MG63 (cell line): ENCODE measurements at regions not wholly inside any gene's neighbourhood (a gene's known extent, or its start where the extent isn't known, plus 50 kb on each side); places are given as distances from the start of the nearest gene placed in this dataset.
"Not testable (repeated sequence)": the region's sequence is repeated elsewhere in the genome, so short reads cannot be mapped to it uniquely, and the experiment has no call there.

Experiments used
- DNase-seq: peaks from one replicate; pipeline ENCODE4 v3.0.0-alpha.2; 2020
- H3K27me3 ChIP-seq: fragments of 250-450 bp; sonication (Bioruptor Pico); 2 replicates; pipeline ENCODE4 v1.5.1; 2020; ENCODE audit warnings: mild to moderate bottlenecking, moderate library complexity
- H3K36me3 ChIP-seq: fragments of 250-450 bp; sonication (Bioruptor Pico); 2 replicates; pipeline ENCODE4 v1.5.1; 2020; ENCODE audit warnings: mild to moderate bottlenecking, moderate library complexity
- H3K4me3 ChIP-seq: fragments of 250-450 bp; sonication (Bioruptor Pico); 2 replicates; pipeline ENCODE4 v1.5.1; 2020; ENCODE audit warnings: mild to moderate bottlenecking, moderate library complexity
- H3K9me3 ChIP-seq: fragments of 250-450 bp; sonication (Bioruptor Pico); 2 replicates; pipeline ENCODE4 v1.5.1; 2020; ENCODE audit warnings: mild to moderate bottlenecking, moderate library complexity

DNA sequence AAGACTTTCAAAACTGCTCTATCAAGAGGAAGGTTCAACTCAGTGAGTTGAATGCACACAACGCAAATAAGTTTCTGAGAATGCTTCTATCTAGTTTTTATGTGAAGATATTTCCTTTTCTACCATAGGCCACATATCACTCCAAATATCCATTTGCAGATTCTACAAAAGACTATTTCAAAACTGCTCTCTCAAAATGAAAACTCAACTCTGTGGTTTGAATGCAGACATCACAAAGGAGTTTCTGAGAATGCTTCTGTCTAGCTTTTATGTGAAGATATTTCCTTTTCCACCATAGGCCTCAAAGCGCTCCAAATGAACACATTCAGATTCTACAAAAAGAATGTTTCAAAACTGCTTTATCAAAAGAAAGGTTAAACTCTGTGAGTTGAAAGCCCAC lies 1093.1 kb upstream of the DEFB115 start:
- H3K36me3 ChIP-seq, H3K9me3 ChIP-seq, H3K27me3 ChIP-seq, DNase-seq, H3K4me3 ChIP-seq: not testable (repeated sequence)

GRCh38 chr20:30167540-30167939 lies 1089.9 kb upstream of the DEFB115 start:
- no peak for DNase-seq
- Histone ChIP-seq H3K4me3 (no peak overlapping the region), H3K9me3 (no peaks in the 10 kb centered on the region), H3K27me3 (no peaks in the 10 kb centered on the region), H3K36me3 (no peaks in the 10 kb centered on the region)

GRCh38 chr20:30168025-30168799 lies 1089.3 kb upstream of the DEFB115 start:
- Histone ChIP-seq H3K9me3 (no peaks in the 10 kb centered on the region), H3K36me3 (no peaks in the 10 kb centered on the region), H3K27me3 (no peaks in the 10 kb centered on the region), H3K4me3 (no peak overlapping the region)
- DNase-seq = no peak

DNA sequence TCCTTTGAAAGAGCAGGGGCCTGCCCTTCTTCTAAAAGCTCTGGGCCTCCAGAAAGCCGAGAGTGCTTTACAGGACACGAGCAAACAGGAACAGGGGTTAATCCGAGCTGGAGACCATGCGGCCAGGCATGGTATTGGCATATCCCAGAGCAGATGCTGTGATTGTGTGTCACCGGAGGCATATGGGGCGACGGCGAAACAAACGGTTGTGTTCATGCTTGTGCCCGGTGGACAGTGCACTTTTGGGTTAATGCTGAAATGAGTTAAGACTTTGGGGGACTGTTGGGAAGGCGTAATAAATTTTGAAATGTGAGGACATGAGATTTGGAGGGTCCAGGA lies 1088.7 kb upstream of the DEFB115 start:
- no peak for DNase-seq
- Histone ChIP-seq H3K9me3 (no peaks in the 10 kb centered on the region), H3K27me3 (no peaks in the 10 kb centered on the region), H3K36me3 (no peaks in the 10 kb centered on the region), H3K4me3 (no peak overlapping the region)

DNA sequence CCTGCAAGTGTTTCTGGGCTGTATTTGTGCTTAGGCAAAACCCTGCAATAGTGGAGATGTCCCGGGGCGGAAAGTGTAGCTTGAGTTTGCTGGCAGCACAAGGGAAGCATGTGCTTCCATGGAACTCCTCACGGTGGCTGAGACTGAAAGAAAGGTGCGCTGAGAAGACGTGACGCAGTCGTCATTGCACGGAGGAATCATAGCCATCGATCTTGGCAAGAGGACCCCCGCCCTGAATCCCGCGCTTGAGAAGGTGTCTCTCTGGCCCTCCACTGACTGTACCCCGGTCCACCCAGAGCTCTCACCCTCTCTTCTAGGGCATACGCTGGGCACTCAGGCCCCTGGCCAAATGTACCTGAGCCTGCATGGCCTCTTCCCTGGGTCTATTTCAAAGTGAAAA lies 1081.8 kb upstream of the DEFB115 start:
- no peak overlapping the region for H3K4me3 ChIP-seq
- H3K36me3 ChIP-seq = no peaks in the 10 kb centered on the region
- H3K27me3 ChIP-seq = no peaks in the 10 kb centered on the region
- no peaks in the 10 kb centered on the region for H3K9me3 ChIP-seq
- DNase-seq = no peak

DNA sequence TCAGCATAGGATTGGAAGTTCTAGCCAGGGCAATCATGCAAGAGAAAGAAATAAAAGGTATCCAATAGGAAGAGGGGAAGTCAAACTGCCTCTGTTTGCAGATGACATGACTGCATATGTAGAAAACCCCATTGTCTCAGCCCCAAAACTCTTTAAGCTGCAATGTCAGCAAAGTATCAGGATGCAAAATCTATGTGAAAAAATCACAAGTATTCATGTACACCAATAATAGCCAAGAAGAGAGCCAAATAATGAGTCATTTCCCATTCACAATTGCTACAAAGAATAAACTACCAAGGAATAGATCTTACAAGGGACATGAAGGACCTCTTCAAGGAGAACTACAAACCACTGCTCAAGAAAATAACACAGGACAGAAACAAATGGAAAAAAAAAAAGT lies 1074.3 kb upstream of the DEFB115 start:
- H3K9me3 ChIP-seq, H3K4me3 ChIP-seq, H3K36me3 ChIP-seq, DNase-seq, H3K27me3 ChIP-seq: not testable (repeated sequence)

GRCh38 chr20:30191785-30192184 lies 1065.7 kb upstream of the DEFB115 start:
- H3K36me3 ChIP-seq, DNase-seq, H3K9me3 ChIP-seq, H3K4me3 ChIP-seq, H3K27me3 ChIP-seq: not testable (repeated sequence)

DNA sequence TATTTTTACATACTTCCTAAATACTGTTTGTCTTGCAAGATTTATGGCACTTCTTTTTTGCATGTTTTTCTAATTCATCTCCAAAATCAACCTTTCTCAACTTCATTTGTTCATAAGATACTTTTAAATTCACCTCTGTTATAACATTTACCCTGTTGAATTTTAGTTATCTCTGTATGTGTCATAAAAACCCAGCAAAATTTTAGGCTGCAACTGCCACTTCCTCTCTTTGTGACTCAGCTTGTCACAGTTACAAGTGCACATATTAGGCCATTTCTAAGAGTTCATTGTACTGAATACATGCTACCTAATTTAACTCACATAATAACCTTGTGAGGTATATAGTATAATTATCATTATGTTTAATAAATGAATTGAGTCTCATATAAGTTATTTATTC lies 1023.0 kb upstream of the DEFB115 start:
- not testable (repeated sequence) for H3K9me3 ChIP-seq, H3K36me3 ChIP-seq, H3K4me3 ChIP-seq, H3K27me3 ChIP-seq, DNase-seq

GRCh38 chr20:30275073-30275472 lies 982.4 kb upstream of the DEFB115 start:
- not testable (repeated sequence) for DNase-seq, H3K4me3 ChIP-seq, H3K9me3 ChIP-seq, H3K36me3 ChIP-seq, H3K27me3 ChIP-seq

DNA sequence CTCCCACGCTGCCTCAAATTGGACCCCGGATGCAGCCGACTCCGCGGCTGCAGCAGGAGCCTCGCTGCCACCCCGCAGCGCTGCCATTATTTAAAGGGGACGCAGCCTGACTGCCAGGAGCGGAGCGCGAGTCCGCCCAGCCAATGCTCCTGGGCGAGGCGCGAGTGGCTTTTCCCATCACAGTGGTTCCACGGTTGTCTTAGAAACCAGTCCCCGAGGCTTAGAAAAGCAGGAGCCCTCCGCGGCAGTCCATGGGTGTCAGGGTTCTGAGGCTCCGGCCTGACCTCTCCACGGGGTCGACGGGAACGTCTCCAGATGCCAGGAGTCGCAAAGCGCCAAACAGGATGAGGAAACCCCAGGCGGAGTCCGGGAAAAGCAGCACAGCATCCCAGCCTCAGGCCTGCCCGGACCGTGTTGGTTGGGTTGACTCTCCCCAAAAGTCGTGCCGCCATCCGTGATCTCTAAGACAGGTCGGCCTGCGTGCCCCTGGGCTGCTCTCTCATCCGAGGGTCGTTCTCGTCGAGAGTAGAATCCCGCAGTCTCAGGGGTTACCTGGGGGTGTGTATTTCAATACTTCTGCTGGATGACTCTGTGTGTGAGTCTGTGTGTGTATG lies 975.8 kb upstream of the DEFB115 start:
- Histone ChIP-seq H3K27me3 (no peaks in the 10 kb centered on the region), H3K36me3 (no peaks in the 10 kb centered on the region), H3K4me3 (no peak overlapping the region), H3K9me3 (no peaks in the 10 kb centered on the region)
- DNase-seq = no peak

DNA sequence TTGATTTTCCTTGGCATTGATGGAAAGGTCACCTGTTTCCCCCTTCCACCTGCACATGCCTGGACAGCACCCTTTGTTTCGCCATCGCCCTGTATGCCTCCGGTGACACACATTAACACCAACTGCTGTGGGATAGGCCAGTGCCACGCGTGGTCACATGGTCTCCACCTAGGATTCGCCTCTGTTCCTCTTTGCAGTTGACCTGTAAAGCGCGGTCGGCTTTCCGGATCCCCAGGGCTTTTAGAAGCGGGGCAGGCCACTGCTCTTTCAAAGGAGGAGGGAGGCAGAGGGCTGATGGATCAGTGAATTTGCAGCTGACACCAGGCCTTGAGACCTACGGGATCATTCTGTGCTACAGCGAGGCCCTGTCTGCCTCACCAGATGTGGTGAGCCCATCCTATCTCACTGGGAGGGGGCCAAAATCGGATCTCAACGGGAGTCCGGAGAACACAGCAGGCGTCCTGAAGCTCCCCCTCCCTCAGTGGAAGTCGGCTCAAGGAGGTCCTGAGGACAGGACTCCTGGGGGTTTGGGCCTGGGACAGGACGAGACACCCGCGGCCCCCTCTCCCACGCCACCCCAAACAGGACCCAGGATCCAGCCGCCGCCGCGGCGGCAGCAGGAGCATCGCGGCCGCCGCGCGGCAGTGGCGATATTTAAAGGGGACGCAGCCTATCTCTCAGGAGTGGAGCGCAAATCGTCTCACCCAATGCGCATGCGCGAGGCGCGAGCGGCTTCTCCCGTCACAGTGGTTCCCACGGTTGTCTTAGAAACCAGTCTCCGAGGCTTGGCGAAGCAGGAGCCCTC lies 973.8 kb upstream of the DEFB115 start:
- peak; percentile 48 for DNase-seq
- H3K4me3 ChIP-seq = peak overlapping the region; percentile 33
- H3K27me3 ChIP-seq, H3K9me3 ChIP-seq, H3K36me3 ChIP-seq: not testable (repeated sequence)

GRCh38 chr20:30284281-30284905 lies 973.1 kb upstream of the DEFB115 start:
- no peak for DNase-seq
- Histone ChIP-seq H3K9me3 (no peaks in the 10 kb centered on the region), H3K4me3 (peak overlapping the region; percentile 33), H3K27me3 (no peaks in the 10 kb centered on the region), H3K36me3 (no peaks in the 10 kb centered on the region)

DNA sequence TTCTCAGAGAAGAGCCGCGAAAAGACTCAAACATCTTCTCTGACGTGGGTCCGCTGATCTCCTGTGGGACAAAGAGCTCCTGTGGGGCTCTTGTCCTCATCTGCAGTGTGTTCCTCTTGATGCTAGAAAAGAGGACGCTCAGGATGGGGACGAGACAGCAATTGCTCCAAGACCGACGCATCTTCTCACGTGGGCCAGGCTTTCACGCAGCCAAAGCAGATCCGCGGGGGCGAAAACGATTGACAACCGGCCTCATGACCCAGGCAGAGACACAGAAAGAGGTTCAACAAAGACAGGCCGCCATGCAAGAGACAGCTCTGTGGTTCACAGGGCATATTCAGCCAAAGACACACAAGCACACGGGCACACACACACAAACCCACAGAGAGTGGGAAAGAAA lies 971.8 kb upstream of the DEFB115 start:
- Histone ChIP-seq H3K9me3 (no peaks in the 10 kb centered on the region), H3K27me3 (no peaks in the 10 kb centered on the region), H3K4me3 (no peak overlapping the region), H3K36me3 (no peaks in the 10 kb centered on the region)
- DNase-seq = no peak

GRCh38 chr20:30286157-30286556 lies 971.3 kb upstream of the DEFB115 start:
- H3K27me3 ChIP-seq = no peaks in the 10 kb centered on the region
- DNase-seq = no peak
- H3K4me3 ChIP-seq = no peak overlapping the region

GRCh38 chr20:30287459-30287858 lies 970.0 kb upstream of the DEFB115 start:
- not testable (repeated sequence) for DNase-seq, H3K9me3 ChIP-seq, H3K27me3 ChIP-seq, H3K36me3 ChIP-seq, H3K4me3 ChIP-seq

More at GRCh38 chr20:30286157-30286556, 971.3 kb upstream of the DEFB115 start:
- no peaks in the 10 kb centered on the region for H3K36me3 ChIP-seq
- no peaks in the 10 kb centered on the region for H3K9me3 ChIP-seq

GRCh38 chr20:30288346-30288745 lies 969.1 kb upstream of the DEFB115 start:
- Histone ChIP-seq H3K27me3 (no peaks in the 10 kb centered on the region), H3K9me3 (no peaks in the 10 kb centered on the region), H3K36me3 (no peaks in the 10 kb centered on the region), H3K4me3 (no peak overlapping the region)
- DNase-seq = no peak

- not testable (repeated sequence) for H3K9me3 ChIP-seq, H3K36me3 ChIP-seq, H3K27me3 ChIP-seq, DNase-seq, H3K4me3 ChIP-seq
Measured at GRCh38 chr20:30289049-30289448, 968.4 kb upstream of the DEFB115 start.
